ENCODE measurements at regions not wholly inside any gene's neighbourhood (a gene's known extent, or its start where the extent isn't known, plus 50 kb on each side); places are given as distances from the start of the nearest gene placed in this dataset.

DNA sequence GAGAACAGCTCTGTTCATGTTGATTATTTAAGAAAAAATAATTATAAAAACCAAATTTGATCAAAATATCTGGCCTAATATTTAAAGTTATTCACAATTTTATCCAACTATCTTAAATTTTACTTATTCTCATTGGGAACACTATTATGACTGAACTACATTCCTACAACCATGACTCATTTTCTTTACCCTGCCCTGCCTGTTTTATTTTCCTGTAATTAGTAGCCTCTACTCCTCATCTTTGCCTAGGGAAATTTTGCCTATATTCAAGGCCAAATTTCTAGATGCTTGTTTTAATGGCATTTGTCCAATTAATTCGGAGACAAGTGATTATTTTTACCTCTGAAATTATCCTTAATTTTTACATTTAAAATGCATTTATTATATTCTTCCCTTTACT, 289.7 kb upstream of the TMEM229A start:
- no peak for TF ChIP-seq POLR2A (IDR thresholded peaks at IDR 0.05)
- TF ChIP-seq, protein P1, sequence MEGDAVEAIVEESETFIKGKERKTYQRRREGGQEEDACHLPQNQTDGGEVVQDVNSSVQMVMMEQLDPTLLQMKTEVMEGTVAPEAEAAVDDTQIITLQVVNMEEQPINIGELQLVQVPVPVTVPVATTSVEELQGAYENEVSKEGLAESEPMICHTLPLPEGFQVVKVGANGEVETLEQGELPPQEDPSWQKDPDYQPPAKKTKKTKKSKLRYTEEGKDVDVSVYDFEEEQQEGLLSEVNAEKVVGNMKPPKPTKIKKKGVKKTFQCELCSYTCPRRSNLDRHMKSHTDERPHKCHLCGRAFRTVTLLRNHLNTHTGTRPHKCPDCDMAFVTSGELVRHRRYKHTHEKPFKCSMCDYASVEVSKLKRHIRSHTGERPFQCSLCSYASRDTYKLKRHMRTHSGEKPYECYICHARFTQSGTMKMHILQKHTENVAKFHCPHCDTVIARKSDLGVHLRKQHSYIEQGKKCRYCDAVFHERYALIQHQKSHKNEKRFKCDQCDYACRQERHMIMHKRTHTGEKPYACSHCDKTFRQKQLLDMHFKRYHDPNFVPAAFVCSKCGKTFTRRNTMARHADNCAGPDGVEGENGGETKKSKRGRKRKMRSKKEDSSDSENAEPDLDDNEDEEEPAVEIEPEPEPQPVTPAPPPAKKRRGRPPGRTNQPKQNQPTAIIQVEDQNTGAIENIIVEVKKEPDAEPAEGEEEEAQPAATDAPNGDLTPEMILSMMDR (IDR thresholded peaks at IDR 0.05 in 4 of 5, conservative IDR thresholded peaks at IDR 0.05 in 1 of 5) = no peak
